Iris pigment epithelial cell (primary cell): ENCODE measurements at regions not wholly inside any gene's neighbourhood (a gene's known extent, or its start where the extent isn't known, plus 50 kb on each side); places are given as distances from the start of the nearest gene placed in this dataset.
"Not testable (repeated sequence)": the region's sequence is repeated elsewhere in the genome, so short reads cannot be mapped to it uniquely, and the experiment has no call there.

Experiments
- DNase-seq: peaks from one replicate; pipeline ENCODE4 v3.0.0-alpha.2; 2011; ENCODE audit warnings: low read depth

- peak; percentile 7 for DNase-seq
These were observed 135.8 kb downstream of the USP31 start for GRCh38 chr16:23013484-23013883.

GRCh38 chr16:23009075-23009474 lies 140.2 kb downstream of the USP31 start:
- no peak for DNase-seq

GRCh38 chr16:23008041-23008440 lies 141.2 kb downstream of the USP31 start:
- no peak for DNase-seq

GRCh38 chr16:23006380-23006779 lies 142.9 kb downstream of the USP31 start:
- DNase-seq = no peak

GRCh38 chr16:23005951-23006350 lies 143.3 kb downstream of the USP31 start:
- no peak for DNase-seq

- DNase-seq = no peak
These were observed 159.7 kb downstream of the USP31 start for GRCh38 chr16:22989598-22989997.

- no peak for DNase-seq
These were observed 165.6 kb downstream of the USP31 start for GRCh38 chr16:22983614-22984013.

- not testable (repeated sequence) for DNase-seq
These were observed 166.6 kb downstream of the HS3ST2 start for GRCh38 chr16:22980514-22980913.

- no peak for DNase-seq
These were observed 165.1 kb downstream of the HS3ST2 start for GRCh38 chr16:22979038-22979437.

- no peak for DNase-seq
These were observed 163.3 kb downstream of the HS3ST2 start for GRCh38 chr16:22977294-22977697.

- no peak for DNase-seq
These were observed 159.6 kb downstream of the HS3ST2 start for GRCh38 chr16:22973522-22973921.

- DNase-seq = no peak
These were observed 157.5 kb downstream of the HS3ST2 start for GRCh38 chr16:22971346-22971924.

GRCh38 chr16:22970209-22970865 lies 156.4 kb downstream of the HS3ST2 start:
- no peak for DNase-seq

- DNase-seq = no peak
These were observed 155.6 kb downstream of the HS3ST2 start for GRCh38 chr16:22969567-22969966.

GRCh38 chr16:22968931-22969330 lies 155.0 kb downstream of the HS3ST2 start:
- DNase-seq = no peak

GRCh38 chr16:22967521-22968095 lies 153.6 kb downstream of the HS3ST2 start:
- DNase-seq = no peak
